GM19372 (cell line): ENCODE measurements at regions not wholly inside any gene's neighbourhood (a gene's known extent, or its start where the extent isn't known, plus 50 kb on each side); places are given as distances from the start of the nearest gene placed in this dataset.
"Not testable (repeated sequence)": the region's sequence is repeated elsewhere in the genome, so short reads cannot be mapped to it uniquely, and the experiment has no call there.

ENCODE experiments used
- ATAC-seq: cut with Tn5 transposase; IDR thresholded peaks from one replicate; pipeline ENCODE4 v1.9.1; 2021; ENCODE audit warnings: mild to moderate bottlenecking, low read depth, moderate library complexity; ENCODE audit not compliant: unreplicated experiment

DNA sequence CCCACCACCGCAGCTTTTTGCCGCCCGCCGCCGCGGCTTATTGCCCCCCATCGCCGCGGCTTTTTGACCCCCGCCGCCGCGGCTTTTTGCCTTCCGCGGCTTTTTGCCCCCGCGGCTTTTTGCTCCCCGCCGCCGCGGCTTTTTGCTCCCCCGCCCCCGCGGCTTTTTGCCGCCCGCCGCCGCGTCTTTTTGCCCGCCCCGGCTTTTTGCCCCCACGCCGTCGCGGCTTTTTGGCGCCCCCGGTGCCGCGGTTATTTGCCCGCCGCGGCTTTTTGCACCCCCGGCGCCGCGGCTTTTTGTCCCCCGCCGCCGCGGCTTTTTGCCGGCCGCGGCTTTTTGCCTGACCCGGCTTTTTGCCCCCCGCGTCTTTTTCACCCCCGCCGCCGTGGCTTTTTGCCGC, 3061.8 kb upstream of the TEKT4 start:
- ATAC-seq, result not testable (repeated sequence)

- ATAC-seq, result no peak
These were observed 3031.0 kb upstream of the TEKT4 start for GRCh38 chr2:91839904-91840868.

- not testable (repeated sequence) for ATAC-seq
These were observed 3029.0 kb upstream of the TEKT4 start for GRCh38 chr2:91842264-91842663.

DNA sequence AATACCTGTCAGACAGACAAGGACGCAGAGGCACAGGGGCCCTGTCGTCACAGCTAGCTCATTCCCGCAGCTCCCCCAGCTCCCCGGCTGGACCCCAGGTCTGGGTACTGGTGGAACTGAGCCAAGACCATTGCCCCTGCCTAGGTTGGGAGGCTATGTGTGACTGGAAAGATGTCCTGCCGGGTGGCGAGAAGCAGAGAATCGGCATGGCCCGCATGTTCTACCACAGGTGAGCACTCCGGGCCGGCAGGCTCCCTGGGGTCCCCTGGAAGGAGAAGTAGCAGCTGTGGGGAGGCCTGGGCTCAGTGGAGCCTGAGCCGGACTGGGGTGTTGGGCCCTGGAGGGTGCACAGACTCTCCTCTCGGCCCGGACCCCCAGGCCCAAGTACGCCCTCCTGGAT, 3028.3 kb upstream of the TEKT4 start:
- not testable (repeated sequence) for ATAC-seq

GRCh38 chr2:91843723-91844450, 3027.3 kb upstream of the TEKT4 start:
- ATAC-seq, result not testable (repeated sequence)

DNA sequence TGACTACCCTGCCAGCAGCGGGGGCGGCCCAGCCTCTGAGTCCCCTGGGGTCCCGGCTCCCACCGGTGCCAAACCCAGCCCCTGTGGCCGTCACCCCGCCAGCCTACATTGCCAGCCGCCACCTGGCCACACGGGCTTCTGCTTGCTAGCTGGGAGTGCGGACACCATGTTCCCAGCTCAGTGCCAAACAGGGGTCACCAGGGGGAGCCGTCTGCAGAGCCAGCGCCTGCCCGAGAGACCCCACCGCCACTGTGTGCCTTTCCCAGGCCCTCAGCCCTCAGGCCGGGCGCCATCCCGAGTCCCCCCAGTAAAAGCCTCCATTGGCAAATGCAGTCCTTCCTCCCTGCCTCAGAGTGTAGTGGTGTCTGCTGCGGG, 3026.8 kb upstream of the TEKT4 start:
- ATAC-seq, result not testable (repeated sequence)

GRCh38 chr2:91846388-91846787, 3024.8 kb upstream of the TEKT4 start:
- not testable (repeated sequence) for ATAC-seq

GRCh38 chr2:91851689-91852420, 3019.4 kb upstream of the TEKT4 start:
- not testable (repeated sequence) for ATAC-seq

DNA sequence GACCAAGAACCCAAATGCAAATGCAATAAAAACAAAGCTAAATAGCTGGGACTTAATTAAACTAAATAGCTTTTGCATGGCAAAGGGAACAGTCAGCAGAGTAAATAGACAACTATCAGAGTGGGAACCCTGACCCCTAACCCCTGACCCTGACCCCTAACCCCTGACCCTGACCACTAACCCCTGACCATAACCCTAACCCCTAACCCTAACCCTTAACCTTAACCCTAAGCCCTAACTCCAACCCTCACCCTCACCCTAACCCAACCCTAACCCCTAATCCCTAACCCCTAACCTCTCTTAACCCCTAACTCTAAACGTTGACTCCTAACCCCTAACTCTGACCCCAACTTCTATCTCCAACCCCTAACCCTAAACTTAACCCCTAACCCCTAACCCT, 3014.3 kb upstream of the TEKT4 start:
- ATAC-seq, result not testable (repeated sequence)

- ATAC-seq, result not testable (repeated sequence)
These were observed 3013.5 kb upstream of the TEKT4 start for GRCh38 chr2:91857711-91858110.

DNA sequence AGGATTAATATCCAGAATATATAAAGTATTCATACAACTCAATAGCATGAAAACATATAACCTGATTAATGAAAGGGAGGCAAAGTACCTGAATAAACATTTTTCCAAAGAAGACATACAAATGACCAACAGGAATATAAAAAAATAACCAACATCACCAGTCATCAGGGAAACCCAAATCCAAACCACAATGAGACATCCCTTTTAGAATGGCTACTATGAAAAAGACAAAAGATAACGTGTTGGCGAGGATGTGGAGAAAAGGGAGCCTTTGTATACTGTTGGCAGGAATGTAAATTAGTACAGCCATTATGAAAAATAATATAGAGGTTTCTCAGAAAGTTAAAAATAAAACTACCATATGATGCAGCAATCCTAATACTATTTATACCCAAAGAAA, 2999.5 kb upstream of the TEKT4 start:
- ATAC-seq, result not testable (repeated sequence)

GRCh38 chr2:91873416-91873815, 2997.8 kb upstream of the TEKT4 start:
- not testable (repeated sequence) for ATAC-seq

GRCh38 chr2:91877658-91878210, 2993.5 kb upstream of the TEKT4 start:
- ATAC-seq, result not testable (repeated sequence)

DNA sequence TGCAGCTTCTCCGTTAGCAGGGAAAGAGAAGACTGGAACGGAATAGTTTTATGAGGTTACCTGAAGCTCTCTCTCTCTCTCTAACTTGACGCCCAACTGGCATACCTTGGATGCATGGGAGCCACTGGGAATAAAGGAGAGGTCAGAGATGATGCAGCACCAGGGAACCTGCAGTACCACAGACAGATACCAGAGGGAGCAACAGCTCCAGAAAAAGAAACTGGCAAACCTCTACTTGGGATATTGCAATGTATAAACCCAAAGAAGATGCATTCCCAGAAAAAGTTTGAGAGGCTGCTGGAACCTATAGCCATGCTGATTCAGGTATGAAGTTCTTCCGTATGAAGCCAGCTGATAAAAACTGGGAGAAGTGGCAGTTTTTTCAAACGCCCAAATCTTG, 2976.1 kb upstream of the TEKT4 start:
- ATAC-seq, result not testable (repeated sequence)

GRCh38 chr2:91917602-91918001, 2953.6 kb upstream of the TEKT4 start:
- ATAC-seq, result not testable (repeated sequence)
